Neural progenitor cell (in vitro differentiated cells): ENCODE measurements at regions not wholly inside any gene's neighbourhood (a gene's known extent, or its start where the extent isn't known, plus 50 kb on each side); places are given as distances from the start of the nearest gene placed in this dataset.

Source experiments
- DNase-seq: peaks from one replicate; pipeline ENCODE4 v3.0.0-alpha.2; 2016; ENCODE audit warnings: low spot score
- H2AFZ ChIP-seq: fragments of 200-600 bp; sonication (generic); replicated peaks from 2 replicates; pipeline ENCODE4 v1.6.1; 2016; ENCODE audit warnings: antibody characterized with exemption
- H3F3A ChIP-seq: fragments of 200-600 bp; sonication (generic); 2 replicates; pipeline ENCODE4 v1.6.1; 2016; ENCODE audit warnings: antibody characterized with exemption, low read depth
- H3K27ac ChIP-seq: fragments of 200-600 bp; sonication (generic); 2 replicates; pipeline ENCODE4 v1.5.1; 2016; ENCODE audit warnings: mild to moderate bottlenecking
- H3K27me3 ChIP-seq: fragments of 200-600 bp; sonication (generic); 2 replicates; pipeline ENCODE4 v1.6.1; 2016; ENCODE audit warnings: mild to moderate bottlenecking, moderate library complexity
- H3K36me3 ChIP-seq: fragments of 200-600 bp; sonication (generic); 2 replicates; pipeline ENCODE4 v1.5.1; 2016
- H3K4me1 ChIP-seq: fragments of 200-600 bp; sonication (generic); 2 replicates; pipeline ENCODE4 v1.6.1; 2016; ENCODE audit warnings: mixed run types
- H3K4me2 ChIP-seq: fragments of 200-600 bp; sonication (generic); 2 replicates; pipeline ENCODE4 v1.6.1; 2016
- H3K4me3 ChIP-seq: fragments of 200-600 bp; sonication (generic); 2 replicates; pipeline ENCODE4 v1.5.1; 2016
- H3K79me2 ChIP-seq: fragments of 200-600 bp; sonication (generic); 2 replicates; pipeline ENCODE4 v1.6.1; 2016; ENCODE audit warnings: low read depth
- H3K9ac ChIP-seq: fragments of 200-600 bp; sonication (generic); 2 replicates; pipeline ENCODE4 v1.6.1; 2016
- H3K9me3 ChIP-seq: fragments of 200-600 bp; sonication (generic); 2 replicates; pipeline ENCODE4 v1.5.1; 2016; ENCODE audit warnings: low read depth
- H4K20me1 ChIP-seq: fragments of 200-600 bp; sonication (generic); 2 replicates; pipeline ENCODE4 v1.6.1; 2016; ENCODE audit warnings: low read depth
- H3K27ac Mint-ChIP-seq: 3 replicates; pipeline ENCODE4 v1.8.0; 2021; ENCODE audit warnings: mixed read lengths
- H3K27me3 Mint-ChIP-seq: 2 replicates; pipeline ENCODE4 v1.8.0; 2022; ENCODE audit warnings: low read depth, mild to moderate bottlenecking, inconsistent platforms, moderate library complexity, mixed read lengths; ENCODE audit not compliant: insufficient read depth
- H3K36me3 Mint-ChIP-seq: 3 replicates; pipeline ENCODE4 v1.8.0; 2021; ENCODE audit warnings: mixed read lengths
- H3K4me1 Mint-ChIP-seq: 3 replicates; pipeline ENCODE4 v1.8.0; 2021; ENCODE audit warnings: mixed read lengths
- H3K4me3 Mint-ChIP-seq: 3 replicates; pipeline ENCODE4 v1.8.0; 2021; ENCODE audit warnings: mild to moderate bottlenecking, moderate library complexity, mixed read lengths
- H3K9me3 Mint-ChIP-seq: 3 replicates; pipeline ENCODE4 v1.8.0; 2020; ENCODE audit warnings: mixed read lengths
- CTCF ChIP-seq: fragments of 200-600 bp; sonication (generic); IDR thresholded peaks from 2 replicates; pipeline ENCODE4 v1.5.1; 2017; ENCODE audit warnings: antibody characterized with exemption, mild to moderate bottlenecking
- EZH2 ChIP-seq: fragments of 200-600 bp; sonication (generic); IDR thresholded peaks from 2 replicates; pipeline ENCODE4 v1.6.1; 2017; ENCODE audit warnings: antibody characterized with exemption, mild to moderate bottlenecking, moderate library complexity
- EZH2phosphoT487 ChIP-seq: fragments of 200-600 bp; sonication (generic); IDR thresholded peaks from 2 replicates; pipeline ENCODE4 v1.6.1; 2017; ENCODE audit warnings: antibody characterized with exemption

- Histone ChIP-seq H3K4me2 (no peak overlapping the region), H2AFZ (no peak overlapping the region), H4K20me1 (no peaks in the 10 kb centered on the region), H3K9ac (no peak overlapping the region), H3K4me1 (no peaks in the 10 kb centered on the region), H3K4me3 (no peak overlapping the region), H3K27ac (no peak overlapping the region), H3K9me3 (no peaks in the 10 kb centered on the region), H3F3A (no peaks in the 10 kb centered on the region), H3K27me3 (no peaks in the 10 kb centered on the region), H3K36me3 (no peaks in the 10 kb centered on the region), H3K79me2 (no peaks in the 10 kb centered on the region)
- no peak for TF ChIP-seq EZH2
- TF ChIP-seq EZH2phosphoT487, result no peak
- TF ChIP-seq CTCF, result no peak
- DNase-seq, result no peak
- Mint-ChIP-seq H3K4me3 (no peak overlapping the region), H3K36me3 (no peaks in the 10 kb centered on the region), H3K27me3 (no peaks in the 10 kb centered on the region), H3K27ac (no peak overlapping the region), H3K9me3 (no peaks in the 10 kb centered on the region), H3K4me1 (no peaks in the 10 kb centered on the region)
These were observed 176.0 kb upstream of the TSC22D1 start for GRCh38 chr13:44752164-44752563.

GRCh38 chr13:44750630-44751029, 174.5 kb upstream of the TSC22D1 start:
- H3K9ac ChIP-seq, result no peak overlapping the region
- no peak overlapping the region for H3K27ac Mint-ChIP-seq

DNA sequence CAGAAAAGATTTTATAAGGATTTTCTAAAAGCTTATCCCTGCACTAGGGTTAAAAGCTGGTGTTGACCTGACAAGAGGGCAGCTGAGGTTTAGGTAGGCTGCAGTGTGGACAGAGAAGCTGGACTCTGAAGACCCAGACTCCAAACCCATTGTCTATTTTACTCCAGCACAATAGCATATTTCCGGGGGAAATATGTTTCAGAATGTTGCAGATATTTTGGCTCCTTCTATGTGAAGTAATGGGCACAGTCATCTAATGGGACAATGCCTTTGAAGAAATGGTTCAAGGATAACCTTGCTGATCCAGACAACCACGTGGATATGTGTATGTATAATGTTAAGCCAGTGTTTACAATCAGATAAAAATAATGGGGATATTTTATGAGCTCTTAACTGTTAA, 173.8 kb upstream of the TSC22D1 start:
- Histone ChIP-seq H3K36me3 (no peaks in the 10 kb centered on the region), H2AFZ (no peak overlapping the region), H4K20me1 (no peaks in the 10 kb centered on the region), H3K79me2 (no peaks in the 10 kb centered on the region), H3K4me1 (no peaks in the 10 kb centered on the region), H3K4me2 (no peak overlapping the region), H3F3A (no peaks in the 10 kb centered on the region), H3K9ac (no peak overlapping the region), H3K27me3 (no peaks in the 10 kb centered on the region), H3K4me3 (no peak overlapping the region), H3K9me3 (no peaks in the 10 kb centered on the region), H3K27ac (no peak overlapping the region)
- TF ChIP-seq CTCF (no peak), EZH2phosphoT487 (no peak), EZH2 (no peak)
- H3K36me3 Mint-ChIP-seq, result no peaks in the 10 kb centered on the region
- no peak overlapping the region for H3K4me3 Mint-ChIP-seq
- no peaks in the 10 kb centered on the region for H3K27me3 Mint-ChIP-seq
- no peaks in the 10 kb centered on the region for H3K4me1 Mint-ChIP-seq
- no peak for DNase-seq
- H3K9me3 Mint-ChIP-seq, result no peaks in the 10 kb centered on the region
- no peak overlapping the region for H3K27ac Mint-ChIP-seq

More at GRCh38 chr13:44750630-44751029, 174.5 kb upstream of the TSC22D1 start:
- H3K36me3 ChIP-seq, result no peaks in the 10 kb centered on the region
- H3K27ac ChIP-seq, result no peak overlapping the region
- H4K20me1 ChIP-seq, result no peaks in the 10 kb centered on the region
- no peak overlapping the region for H2AFZ ChIP-seq
- H3K79me2 ChIP-seq, result no peaks in the 10 kb centered on the region
- DNase-seq, result no peak
- Mint-ChIP-seq H3K27me3 (no peaks in the 10 kb centered on the region), H3K36me3 (no peaks in the 10 kb centered on the region), H3K4me3 (no peak overlapping the region), H3K4me1 (no peaks in the 10 kb centered on the region), H3K9me3 (no peaks in the 10 kb centered on the region)
- no peaks in the 10 kb centered on the region for H3K27me3 ChIP-seq
- no peak overlapping the region for H3K4me3 ChIP-seq
- H3K9me3 ChIP-seq, result no peaks in the 10 kb centered on the region
- H3K4me2 ChIP-seq, result no peak overlapping the region
- no peaks in the 10 kb centered on the region for H3K4me1 ChIP-seq
- TF ChIP-seq EZH2phosphoT487, result no peak
- no peak for TF ChIP-seq CTCF
- no peaks in the 10 kb centered on the region for H3F3A ChIP-seq

- no peaks in the 10 kb centered on the region for H3K27me3 Mint-ChIP-seq
- Histone ChIP-seq H3K36me3 (no peaks in the 10 kb centered on the region), H3K9ac (no peak overlapping the region), H4K20me1 (no peaks in the 10 kb centered on the region), H3K27me3 (no peaks in the 10 kb centered on the region), H2AFZ (no peak overlapping the region), H3K4me1 (no peaks in the 10 kb centered on the region), H3K4me3 (no peak overlapping the region), H3K9me3 (no peaks in the 10 kb centered on the region), H3K4me2 (no peak overlapping the region), H3K79me2 (no peaks in the 10 kb centered on the region), H3F3A (no peaks in the 10 kb centered on the region), H3K27ac (no peak overlapping the region)
- TF ChIP-seq EZH2phosphoT487 (no peak), CTCF (no peak), EZH2 (no peak)
- no peak for DNase-seq
- H3K9me3 Mint-ChIP-seq, result no peaks in the 10 kb centered on the region
- H3K27ac Mint-ChIP-seq, result no peak overlapping the region
- no peaks in the 10 kb centered on the region for H3K36me3 Mint-ChIP-seq
- no peaks in the 10 kb centered on the region for H3K4me1 Mint-ChIP-seq
- no peak overlapping the region for H3K4me3 Mint-ChIP-seq
These were observed 172.3 kb upstream of the TSC22D1 start for GRCh38 chr13:44748439-44748838.
